ENCODE measurements at regions not wholly inside any gene's neighbourhood (a gene's known extent, or its start where the extent isn't known, plus 50 kb on each side); places are given as distances from the start of the nearest gene placed in this dataset.

- TF ChIP-seq CTCF (IDR thresholded peaks at IDR 0.05) (no peak), EP300 (IDR thresholded peaks at IDR 0.05) (no peak), POLR2A (IDR thresholded peaks at IDR 0.05) (no peak)
- intact Hi-C loops (cut with DNase I), result no loop called here
- Histone ChIP-seq H3K36me3 (no peaks in the 10 kb centered on the region), H3K9me3 (no peaks in the 10 kb centered on the region), H3K27ac (no peak overlapping the region), H3K4me3 (no peak overlapping the region), H3K27me3 (no peaks in the 10 kb centered on the region), H3K4me1 (ENCODE audit: insufficient read depth) (peaks cover 3% of the 10 kb centered on the region)
- peak; percentile 23 to 43 (median 34) for DNase-seq
- WGBS, 3 donors, result 15 to 24% (median 18%) methylated on average over 6 of the region's 6 CpGs
Observed at GRCh38 chr3:124620600-124621063, 109.6 kb upstream of the UMPS start.

- H3K27ac ChIP-seq, result no peak overlapping the region
- intact Hi-C loops (cut with DNase I), result no loop called here
- TF ChIP-seq POLR2A (IDR thresholded peaks at IDR 0.05) (no peak), CTCF (IDR thresholded peaks at IDR 0.05) (no peak), EP300 (IDR thresholded peaks at IDR 0.05) (no peak)
- H3K4me3 ChIP-seq, result no peak overlapping the region
- 45 to 57% (median 55%) methylated on average over 3 of the region's 3 CpGs for WGBS, 3 donors
- no peaks in the 10 kb centered on the region for H3K27me3 ChIP-seq
- no peak for DNase-seq
- no peaks in the 10 kb centered on the region for H3K9me3 ChIP-seq
- H3K36me3 ChIP-seq, result no peaks in the 10 kb centered on the region
- peaks cover 3% of the 10 kb centered on the region for H3K4me1 ChIP-seq (ENCODE audit: insufficient read depth)
Observed at GRCh38 chr3:124621498-124621897, 108.8 kb upstream of the UMPS start.

GRCh38 chr3:124625074-124625473, 105.2 kb upstream of the UMPS start:
- Histone ChIP-seq H3K27me3 (no peaks in the 10 kb centered on the region), H3K4me3 (no peak overlapping the region), H3K36me3 (no peaks in the 10 kb centered on the region), H3K9me3 (no peaks in the 10 kb centered on the region), H3K4me1 (ENCODE audit: insufficient read depth) (peaks cover 3% of the 10 kb centered on the region), H3K27ac (no peak overlapping the region)
- TF ChIP-seq POLR2A (IDR thresholded peaks at IDR 0.05) (no peak), CTCF (IDR thresholded peaks at IDR 0.05) (no peak), EP300 (IDR thresholded peaks at IDR 0.05) (no peak)
- DNase-seq, result no peak
- intact Hi-C loops (cut with DNase I), result no loop called here

GRCh38 chr3:124627501-124627908, 102.7 kb upstream of the UMPS start:
- Histone ChIP-seq H3K4me1 (ENCODE audit: insufficient read depth) (no peaks in the 10 kb centered on the region), H3K27me3 (no peaks in the 10 kb centered on the region), H3K27ac (no peak overlapping the region), H3K4me3 (no peak overlapping the region), H3K36me3 (no peaks in the 10 kb centered on the region), H3K9me3 (no peaks in the 10 kb centered on the region)
- WGBS, 3 donors, result 38 to 47% (median 46%) methylated on average over 6 of the region's 6 CpGs
- intact Hi-C loops (cut with DNase I), result no loop called here
- TF ChIP-seq POLR2A (IDR thresholded peaks at IDR 0.05) (no peak), CTCF (IDR thresholded peaks at IDR 0.05) (no peak), EP300 (IDR thresholded peaks at IDR 0.05) (no peak)
- DNase-seq, result no peak

- Histone ChIP-seq H3K9me3 (no peaks in the 10 kb centered on the region), H3K27ac (no peak overlapping the region), H3K4me3 (no peak overlapping the region), H3K27me3 (no peaks in the 10 kb centered on the region), H3K36me3 (no peaks in the 10 kb centered on the region), H3K4me1 (ENCODE audit: insufficient read depth) (no peaks in the 10 kb centered on the region)
- intact Hi-C loops (cut with DNase I), result no loop called here
- DNase-seq, result no peak
- 60 to 75% (median 70%) methylated on average over 4 of the region's 4 CpGs for WGBS, 3 donors
- TF ChIP-seq EP300 (IDR thresholded peaks at IDR 0.05) (no peak), CTCF (IDR thresholded peaks at IDR 0.05) (no peak), POLR2A (IDR thresholded peaks at IDR 0.05) (no peak)
Observed at GRCh38 chr3:124628863-124629262, 101.4 kb upstream of the UMPS start.
